HEK293 (cell line): ENCODE measurements at regions not wholly inside any gene's neighbourhood (a gene's known extent, or its start where the extent isn't known, plus 50 kb on each side); places are given as distances from the start of the nearest gene placed in this dataset.

Experiments used
- CTCF ChIA-PET: fragments of 350-600 bp; formaldehyde crosslinking; extraction: SDS; loops from one replicate; lab custom pipeline; 2021; ENCODE audit warnings: antibody characterized with exemption; lab: Yijun Ruan, JAX
- POLR2A ChIA-PET: fragments of 300-600 bp; formaldehyde crosslinking; extraction: SDS; loops from one replicate; lab custom pipeline; 2020; ENCODE audit warnings: antibody characterized with exemption, inconsistent platforms; lab: Yijun Ruan, JAX
- H3K27ac ChIP-seq: fragments of 200-500 bp; sonication (Bioruptor generic); 2 replicates; pipeline ENCODE4 v1.5.1; 2014; ENCODE audit warnings: low read depth, low read length, control low read depth, inconsistent platforms; ENCODE audit errors: extremely low read depth
- H3K36me3 ChIP-seq, 2 experiments: fragments of 200-500 bp in 1 of 2; sonication (Bioruptor generic) in 1 of 2; 1 replicate in 1 of 2; 2 replicates in 1 of 2; pipeline ENCODE4 v1.5.1; 2014 to 2017; ENCODE audit warnings: inconsistent platforms in 2 of 2, low read length in 2 of 2; ENCODE audit not compliant: control insufficient read depth in 2 of 2, insufficient read depth in 1 of 2
- H3K4me1 ChIP-seq: fragments of 200-500 bp; sonication (Bioruptor generic); 2 replicates; pipeline ENCODE4 v1.5.1; 2014; ENCODE audit warnings: mild to moderate bottlenecking, low read length, inconsistent platforms; ENCODE audit not compliant: control insufficient read depth, insufficient read depth
- H3K4me3 ChIP-seq: 2 replicates; pipeline ENCODE4 v1.5.1; 2011; ENCODE audit warnings: low read depth, mild to moderate bottlenecking, control low read depth, low read length, moderate library complexity
- H3K9me3 ChIP-seq: fragments of 200-500 bp; sonication (Bioruptor generic); 2 replicates; pipeline ENCODE4 v1.5.1; 2014; ENCODE audit warnings: low read depth, low read length, inconsistent platforms; ENCODE audit not compliant: control insufficient read depth, insufficient read depth
- HOXD13 ChIP-seq: sonication (generic); formaldehyde crosslinking; IDR thresholded peaks from 2 replicates; pipeline ENCODE4 v1.8.0; 2022; ENCODE audit warnings: missing genetic modification reagents, borderline replicate concordance
- KLF16 ChIP-seq: fragments of 450-650 bp; formaldehyde crosslinking; IDR thresholded peaks from 2 replicates; pipeline ENCODE4 v1.5.1; 2017; ENCODE audit warnings: missing biosample characterization, missing genetic modification characterization
- KLF7 ChIP-seq: fragments of 450-650 bp; formaldehyde crosslinking; IDR thresholded peaks from 2 replicates; pipeline ENCODE4 v1.5.1; 2016; ENCODE audit warnings: missing biosample characterization, missing genetic modification characterization, borderline replicate concordance
- OVOL3 ChIP-seq: fragments of 450-650 bp; formaldehyde crosslinking; IDR thresholded peaks from 2 replicates; pipeline ENCODE4 v1.5.1; 2016; ENCODE audit warnings: missing biosample characterization, missing genetic modification characterization
- WT1 ChIP-seq: fragments of 450-650 bp; formaldehyde crosslinking; IDR thresholded peaks from 2 replicates; pipeline ENCODE4 v1.5.1; 2016; ENCODE audit warnings: missing biosample characterization, missing genetic modification characterization
- ZBTB8A ChIP-seq: fragments of 450-650 bp; formaldehyde crosslinking; IDR thresholded peaks from 2 replicates; pipeline ENCODE4 v1.5.1; 2016; ENCODE audit warnings: missing biosample characterization, missing genetic modification characterization
- ZNF132 ChIP-seq: fragments of 450-650 bp; formaldehyde crosslinking; IDR thresholded peaks from 2 replicates; pipeline ENCODE4 v1.5.1; 2017; ENCODE audit warnings: missing biosample characterization, missing genetic modification characterization, borderline replicate concordance
- ZNF133 ChIP-seq: fragments of 450-650 bp; formaldehyde crosslinking; IDR thresholded peaks from 2 replicates; pipeline ENCODE4 v1.5.1; 2016; ENCODE audit warnings: missing biosample characterization, missing genetic modification characterization
- ZNF140 ChIP-seq: fragments of 450-650 bp; formaldehyde crosslinking; IDR thresholded peaks from 2 replicates; pipeline ENCODE4 v1.5.1; 2016; ENCODE audit warnings: missing biosample characterization, missing genetic modification characterization
- ZNF148 ChIP-seq: fragments of 450-650 bp; formaldehyde crosslinking; IDR thresholded peaks from 2 replicates; pipeline ENCODE4 v1.5.0; 2017; ENCODE audit warnings: missing biosample characterization, missing genetic modification characterization, borderline replicate concordance
- ZNF202 ChIP-seq: fragments of 450-650 bp; formaldehyde crosslinking; IDR thresholded peaks from 2 replicates; pipeline ENCODE4 v1.5.1; 2016; ENCODE audit warnings: missing biosample characterization, missing genetic modification characterization, borderline replicate concordance
- ZNF221 ChIP-seq: fragments of 450-650 bp; formaldehyde crosslinking; IDR thresholded peaks from 2 replicates; pipeline ENCODE4 v1.5.1; 2017; ENCODE audit warnings: missing biosample characterization, missing genetic modification characterization, borderline replicate concordance
- ZNF223 ChIP-seq: fragments of 450-650 bp; formaldehyde crosslinking; IDR thresholded peaks from 2 replicates; pipeline ENCODE4 v1.5.1; 2016; ENCODE audit warnings: missing biosample characterization, missing genetic modification characterization
- ZNF239 ChIP-seq: fragments of 450-650 bp; formaldehyde crosslinking; IDR thresholded peaks from 2 replicates; pipeline ENCODE4 v1.5.1; 2016; ENCODE audit warnings: missing biosample characterization, missing genetic modification characterization
- ZNF292 ChIP-seq: fragments of 450-650 bp; formaldehyde crosslinking; IDR thresholded peaks from 2 replicates; pipeline ENCODE4 v1.5.1; 2016; ENCODE audit warnings: low read depth, missing biosample characterization, missing genetic modification characterization, borderline replicate concordance
- ZNF324 ChIP-seq: fragments of 450-650 bp; formaldehyde crosslinking; IDR thresholded peaks from 2 replicates; pipeline ENCODE4 v1.5.1; 2016; ENCODE audit warnings: missing biosample characterization, missing genetic modification characterization
- ZNF37A ChIP-seq: fragments of 450-650 bp; IDR thresholded peaks from 2 replicates; pipeline ENCODE4 v1.5.1; 2018; ENCODE audit warnings: missing biosample characterization, missing genetic modification characterization
- ZNF391 ChIP-seq: fragments of 450-650 bp; formaldehyde crosslinking; IDR thresholded peaks from 2 replicates; pipeline ENCODE4 v1.5.1; 2016; ENCODE audit warnings: low read depth, missing biosample characterization, missing genetic modification characterization, borderline replicate concordance
- ZNF404 ChIP-seq: fragments of 450-650 bp; formaldehyde crosslinking; IDR thresholded peaks from 2 replicates; pipeline ENCODE4 v1.5.1; 2017; ENCODE audit warnings: missing biosample characterization, missing genetic modification characterization
- ZNF473 ChIP-seq: fragments of 450-650 bp; formaldehyde crosslinking; IDR thresholded peaks from 2 replicates; pipeline ENCODE4 v1.5.1; 2017; ENCODE audit warnings: missing biosample characterization, missing genetic modification characterization
- ZNF621 ChIP-seq: fragments of 450-650 bp; formaldehyde crosslinking; IDR thresholded peaks from 2 replicates; pipeline ENCODE4 v1.5.1; 2017; ENCODE audit warnings: missing biosample characterization, missing genetic modification characterization
- ZNF654 ChIP-seq: fragments of 450-650 bp; formaldehyde crosslinking; IDR thresholded peaks from 2 replicates; pipeline ENCODE4 v1.5.1; 2016; ENCODE audit warnings: low read depth, missing biosample characterization, missing genetic modification characterization
- ZNF707 ChIP-seq: fragments of 450-650 bp; formaldehyde crosslinking; IDR thresholded peaks from 2 replicates; pipeline ENCODE4 v1.5.1; 2016; ENCODE audit warnings: missing biosample characterization, missing genetic modification characterization
- ZSCAN23 ChIP-seq: fragments of 450-650 bp; formaldehyde crosslinking; IDR thresholded peaks from 2 replicates; pipeline ENCODE4 v1.5.1; 2016; ENCODE audit warnings: missing biosample characterization, missing genetic modification characterization
- ZSCAN30 ChIP-seq: fragments of 450-650 bp; IDR thresholded peaks from 2 replicates; pipeline ENCODE4 v1.5.1; 2018; ENCODE audit warnings: missing biosample characterization, mild to moderate bottlenecking, missing genetic modification characterization, moderate library complexity
- TF ChIP-seq, protein P1 (sequence below): fragments of 450-650 bp; formaldehyde crosslinking; IDR thresholded peaks from 2 replicates; pipeline ENCODE4 v1.5.1; 2016; ENCODE audit warnings: missing biosample characterization, missing genetic modification characterization

DNA sequence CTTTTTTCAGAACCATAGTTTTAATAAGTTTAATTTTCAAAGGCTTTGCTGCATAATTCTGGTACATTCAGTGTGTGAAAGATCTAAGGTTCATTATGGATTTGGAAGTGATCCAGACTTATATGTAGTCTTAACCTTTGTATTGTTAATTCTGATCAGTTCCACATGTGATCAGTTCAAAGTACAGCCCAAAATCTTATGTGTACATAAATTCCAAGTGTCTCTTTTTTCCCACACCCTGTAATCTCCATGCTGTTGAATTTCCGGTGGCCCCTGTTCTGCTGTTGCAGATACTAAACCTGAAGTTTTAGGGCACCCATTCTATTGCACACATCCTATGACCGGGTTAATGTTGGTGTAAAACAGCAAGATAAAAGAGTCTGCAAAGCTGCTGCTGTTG lies 1147.5 kb upstream of the CDH8 start:
- TF ChIP-seq KLF7 (no peak), ZNF404 (tag by site-specific recombination) (no peak), KLF16 (tag by site-specific recombination) (no peak), ZNF221 (tag by site-specific recombination) (no peak), OVOL3 (no peak), ZBTB8A (tag by site-specific recombination) (no peak), ZNF132 (no peak), ZNF140 (tag by site-specific recombination) (no peak)
- H3K27ac ChIP-seq, result no peak overlapping the region
- H3K4me1 ChIP-seq, result no peaks in the 10 kb centered on the region
- no peak overlapping the region for H3K4me3 ChIP-seq
- ChIA-PET POLR2A (no interaction called here), CTCF (no interaction called here)
- no peaks in the 10 kb centered on the region for H3K36me3 ChIP-seq
- H3K9me3 ChIP-seq, result no peaks in the 10 kb centered on the region

GRCh38 chr16:63175313-63175712 lies 1139.1 kb upstream of the CDH8 start:
- Histone ChIP-seq H3K4me3 (no peak overlapping the region), H3K27ac (no peak overlapping the region), H3K9me3 (no peaks in the 10 kb centered on the region), H3K36me3 (no peaks in the 10 kb centered on the region), H3K4me1 (no peaks in the 10 kb centered on the region)
- ChIA-PET CTCF (no interaction called here), POLR2A (no interaction called here)
- no peak for TF ChIP-seq ZNF391 (tag by site-specific recombination)

DNA sequence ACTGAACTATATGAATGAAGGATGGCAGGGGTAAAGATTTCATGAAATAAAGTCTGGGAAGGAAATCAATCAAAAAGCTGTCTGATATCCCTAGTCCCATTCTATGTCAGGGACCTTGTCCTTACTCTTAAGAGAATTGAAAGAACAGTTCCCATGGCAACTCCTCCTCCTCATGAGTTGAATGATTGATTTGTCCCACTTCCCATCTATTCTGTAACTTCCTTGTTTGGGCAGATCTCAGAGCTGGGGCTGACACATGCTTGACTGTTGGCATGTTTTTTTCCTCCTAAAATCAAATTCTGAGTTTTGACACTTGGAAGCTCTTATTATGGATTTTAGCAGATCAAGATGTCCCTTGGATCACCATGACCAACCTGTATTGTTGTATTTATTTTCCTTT lies 1138.6 kb upstream of the CDH8 start:
- CTCF ChIA-PET, result no interaction called here
- TF ChIP-seq ZNF391 (tag by site-specific recombination) (no peak), ZNF621 (tag by site-specific recombination) (no peak), ZNF404 (tag by site-specific recombination) (no peak), ZNF148 (tag by site-specific recombination) (no peak), ZNF202 (tag by site-specific recombination) (no peak), ZSCAN30 (no peak), ZNF37A (tag by site-specific recombination) (no peak), HOXD13 (CRISPR knock-in tag) (no peak), ZNF473 (tag by site-specific recombination) (no peak), ZNF239 (no peak), ZNF223 (tag by site-specific recombination) (no peak), ZSCAN23 (tag by site-specific recombination) (no peak), WT1 (no peak), ZNF324 (no peak), ZNF292 (no peak), ZNF654 (tag by site-specific recombination) (no peak), ZNF133 (no peak), ZNF707 (no peak)
- TF ChIP-seq, protein P1, sequence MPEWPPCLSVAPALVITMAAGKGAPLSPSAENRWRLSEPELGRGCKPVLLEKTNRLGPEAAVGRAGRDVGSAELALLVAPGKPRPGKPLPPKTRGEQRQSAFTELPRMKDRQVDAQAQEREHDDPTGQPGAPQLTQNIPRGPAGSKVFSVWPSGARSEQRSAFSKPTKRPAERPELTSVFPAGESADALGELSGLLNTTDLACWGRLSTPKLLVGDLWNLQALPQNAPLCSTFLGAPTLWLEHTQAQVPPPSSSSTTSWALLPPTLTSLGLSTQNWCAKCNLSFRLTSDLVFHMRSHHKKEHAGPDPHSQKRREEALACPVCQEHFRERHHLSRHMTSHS (tag by site-specific recombination), result no peak
- no peak overlapping the region for H3K4me3 ChIP-seq
- H3K27ac ChIP-seq, result no peak overlapping the region
- no peaks in the 10 kb centered on the region for H3K9me3 ChIP-seq
- no peaks in the 10 kb centered on the region for H3K36me3 ChIP-seq
- H3K4me1 ChIP-seq, result no peaks in the 10 kb centered on the region
- POLR2A ChIA-PET, result no interaction called here
